Activated CD4-positive, alpha-beta T cell treated with anti-CD3 and anti-CD28 coated beads for 36 hours (primary cell): ENCODE measurements at regions not wholly inside any gene's neighbourhood (a gene's known extent, or its start where the extent isn't known, plus 50 kb on each side); places are given as distances from the start of the nearest gene placed in this dataset.
"Not testable (repeated sequence)": the region's sequence is repeated elsewhere in the genome, so short reads cannot be mapped to it uniquely, and the experiment has no call there.

Source experiments
- ATAC-seq: fragments of 200-7000 bp; cut with Tn5 transposase; one replicate; pipeline ENCODE4 v1.10.0; 2021; ENCODE audit warnings: mild to moderate bottlenecking, moderate library complexity
- CTCF ChIA-PET: fragments of 350-600 bp; sonication (Branson Sonifier 250); formaldehyde crosslinking; loops from one replicate; lab custom pipeline; 2021; ENCODE audit warnings: antibody characterized with exemption; lab: Charles Lee
- POLR2A ChIA-PET: fragments of 350-600 bp; sonication (Branson Sonifier 250); formaldehyde crosslinking; loops from one replicate; lab custom pipeline; 2021; ENCODE audit warnings: antibody characterized with exemption, inconsistent platforms; lab: Charles Lee
- DNase-seq: peaks from one replicate; pipeline ENCODE4 v3.0.0-alpha.2; 2020
- H3K27ac Mint-ChIP-seq: one replicate; pipeline ENCODE4 v1.8.0; 2021; ENCODE audit warnings: mixed read lengths
- H3K27me3 Mint-ChIP-seq: one replicate; pipeline ENCODE4 v1.8.0; 2021; ENCODE audit warnings: mixed read lengths
- H3K36me3 Mint-ChIP-seq: one replicate; pipeline ENCODE4 v1.8.0; 2021; ENCODE audit warnings: low read depth, mixed read lengths
- H3K4me1 Mint-ChIP-seq: one replicate; pipeline ENCODE4 v1.8.0; 2021; ENCODE audit warnings: mixed read lengths
- H3K4me3 Mint-ChIP-seq: one replicate; pipeline ENCODE4 v1.8.0; 2021; ENCODE audit warnings: mild to moderate bottlenecking, moderate library complexity, mixed read lengths
- H3K9me3 Mint-ChIP-seq: one replicate; pipeline ENCODE4 v1.8.0; 2021; ENCODE audit warnings: low read depth, mixed read lengths
- intact Hi-C, 2 experiments: fragments of 100-400 bp; cut with DNase I in 1 of 2; cut with micrococcal nuclease in 1 of 2; formaldehyde crosslinking; loops; one replicate each; pipeline versions ENCODE4 v1.14.2 to v1.15.1; 2022 to 2024; cut with DNase I, micrococcal nuclease

- POLR2A ChIA-PET, CTCF ChIA-PET, H3K9me3 Mint-ChIP-seq, H3K36me3 Mint-ChIP-seq, H3K27ac Mint-ChIP-seq, DNase-seq, H3K4me1 Mint-ChIP-seq, ATAC-seq, H3K27me3 Mint-ChIP-seq, H3K4me3 Mint-ChIP-seq: not testable (repeated sequence)
- intact Hi-C loops: loop anchor here in 1 of 2 experiments (1.0 kb wide), 1 partner anchor 19 kb away; no protein-coding TSS in a partner anchor
Measured at GRCh38 chr18:14301255-14301654, 169.0 kb upstream of the ZNF519 start.

- POLR2A ChIA-PET, H3K9me3 Mint-ChIP-seq: not testable (repeated sequence)
Measured at GRCh38 chr18:14295081-14295480, 162.8 kb upstream of the ZNF519 start.

DNA sequence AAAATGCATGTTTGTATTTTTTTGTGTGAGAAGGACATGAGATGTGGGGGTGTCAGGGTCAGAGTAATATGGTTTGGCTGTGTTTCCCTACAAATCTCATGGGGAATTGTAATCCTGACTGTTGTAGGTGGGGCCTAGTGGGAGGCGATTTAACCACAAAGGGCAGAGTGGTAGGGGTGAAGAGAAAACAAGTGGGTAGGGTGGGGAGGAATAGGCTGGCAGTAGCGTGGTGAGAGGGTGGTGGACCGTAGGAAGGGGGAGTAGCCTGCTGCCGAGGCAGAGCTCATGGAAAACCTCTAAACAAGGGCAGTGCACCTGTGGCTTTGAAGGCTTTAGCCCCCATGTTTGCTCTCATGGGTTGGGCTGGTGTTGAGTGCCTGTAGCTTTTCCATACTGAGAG is 152.8 kb upstream of the ZNF519 start:
- CTCF ChIA-PET: no interaction called here
- POLR2A ChIA-PET: no interaction called here

More at GRCh38 chr18:14295081-14295480, 162.8 kb upstream of the ZNF519 start:
- CTCF ChIA-PET, H3K4me1 Mint-ChIP-seq, H3K27me3 Mint-ChIP-seq, H3K4me3 Mint-ChIP-seq, DNase-seq, ATAC-seq, H3K36me3 Mint-ChIP-seq, intact Hi-C loops, H3K27ac Mint-ChIP-seq: not testable (repeated sequence)

GRCh38 chr18:14275391-14275790 is 143.2 kb upstream of the ZNF519 start:
- H3K27me3 Mint-ChIP-seq, H3K36me3 Mint-ChIP-seq, DNase-seq, H3K4me1 Mint-ChIP-seq, intact Hi-C loops, CTCF ChIA-PET, POLR2A ChIA-PET, H3K27ac Mint-ChIP-seq, H3K9me3 Mint-ChIP-seq, ATAC-seq, H3K4me3 Mint-ChIP-seq: not testable (repeated sequence)

More for the DNA sequence above, 152.8 kb upstream of the ZNF519 start:
- no peak for ATAC-seq
- H3K36me3 Mint-ChIP-seq: peaks cover 2% of the 10 kb centered on the region
- intact Hi-C loops: no loop called here
- H3K9me3 Mint-ChIP-seq: no peaks in the 10 kb centered on the region
- H3K4me1 Mint-ChIP-seq: no peaks in the 10 kb centered on the region
- no peak overlapping the region for H3K4me3 Mint-ChIP-seq
- H3K27ac Mint-ChIP-seq: no peak overlapping the region
- no peak for DNase-seq
- no peaks in the 10 kb centered on the region for H3K27me3 Mint-ChIP-seq

GRCh38 chr18:14265637-14266410 is 133.6 kb upstream of the ZNF519 start:
- CTCF ChIA-PET, POLR2A ChIA-PET, H3K4me3 Mint-ChIP-seq, DNase-seq, H3K27ac Mint-ChIP-seq, ATAC-seq, H3K4me1 Mint-ChIP-seq, H3K9me3 Mint-ChIP-seq, intact Hi-C loops, H3K36me3 Mint-ChIP-seq, H3K27me3 Mint-ChIP-seq: not testable (repeated sequence)

GRCh38 chr18:14262786-14263185 is 130.6 kb upstream of the ZNF519 start:
- H3K9me3 Mint-ChIP-seq, H3K4me3 Mint-ChIP-seq, intact Hi-C loops, ATAC-seq, H3K27me3 Mint-ChIP-seq, H3K4me1 Mint-ChIP-seq, CTCF ChIA-PET, POLR2A ChIA-PET, H3K27ac Mint-ChIP-seq, H3K36me3 Mint-ChIP-seq, DNase-seq: not testable (repeated sequence)

- H3K4me3 Mint-ChIP-seq, CTCF ChIA-PET, H3K27ac Mint-ChIP-seq, H3K27me3 Mint-ChIP-seq, POLR2A ChIA-PET, H3K36me3 Mint-ChIP-seq, intact Hi-C loops, DNase-seq, H3K9me3 Mint-ChIP-seq, ATAC-seq, H3K4me1 Mint-ChIP-seq: not testable (repeated sequence)
Measured at GRCh38 chr18:14250084-14250677, 117.9 kb upstream of the ZNF519 start.

GRCh38 chr18:14239224-14239623 is 107.0 kb upstream of the ZNF519 start:
- ATAC-seq, CTCF ChIA-PET, H3K4me1 Mint-ChIP-seq, H3K4me3 Mint-ChIP-seq, DNase-seq, H3K27me3 Mint-ChIP-seq, intact Hi-C loops, H3K9me3 Mint-ChIP-seq, H3K27ac Mint-ChIP-seq, H3K36me3 Mint-ChIP-seq, POLR2A ChIA-PET: not testable (repeated sequence)

DNA sequence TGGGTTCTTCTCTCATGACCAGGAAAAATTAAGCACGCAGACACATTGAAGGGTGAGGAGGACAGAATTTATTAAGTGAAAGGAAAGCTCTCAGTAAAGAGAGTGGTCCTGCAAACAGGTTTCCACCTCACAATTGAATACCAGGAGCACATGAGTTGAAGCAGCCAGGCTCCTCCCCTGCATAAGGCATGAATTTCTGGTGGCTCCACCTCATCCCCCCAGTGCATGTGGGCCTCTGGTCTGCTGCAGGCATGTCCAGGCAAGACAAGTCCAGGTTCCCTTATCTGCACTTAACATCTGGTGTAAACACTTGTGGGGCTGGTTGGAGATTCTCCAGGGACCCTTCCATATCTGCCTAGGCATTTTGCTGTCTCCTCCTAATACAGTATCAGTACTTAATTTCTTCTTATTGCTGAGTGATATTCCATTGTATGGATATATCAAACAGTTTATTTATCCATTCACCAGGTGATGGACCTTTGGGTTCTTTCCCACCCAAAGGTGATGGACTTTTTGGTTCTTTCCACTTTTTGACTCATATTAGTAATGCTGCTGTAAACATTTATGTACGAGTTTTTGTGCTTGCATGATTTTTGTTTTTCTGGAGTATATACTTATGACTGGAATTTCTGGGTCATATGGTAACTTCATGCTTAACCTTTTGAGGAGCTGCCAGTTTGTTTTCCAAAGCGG is 104.3 kb upstream of the ZNF519 start:
- H3K27me3 Mint-ChIP-seq, intact Hi-C loops, POLR2A ChIA-PET, H3K36me3 Mint-ChIP-seq, H3K27ac Mint-ChIP-seq, H3K4me3 Mint-ChIP-seq, H3K9me3 Mint-ChIP-seq, DNase-seq, CTCF ChIA-PET, H3K4me1 Mint-ChIP-seq, ATAC-seq: not testable (repeated sequence)

DNA sequence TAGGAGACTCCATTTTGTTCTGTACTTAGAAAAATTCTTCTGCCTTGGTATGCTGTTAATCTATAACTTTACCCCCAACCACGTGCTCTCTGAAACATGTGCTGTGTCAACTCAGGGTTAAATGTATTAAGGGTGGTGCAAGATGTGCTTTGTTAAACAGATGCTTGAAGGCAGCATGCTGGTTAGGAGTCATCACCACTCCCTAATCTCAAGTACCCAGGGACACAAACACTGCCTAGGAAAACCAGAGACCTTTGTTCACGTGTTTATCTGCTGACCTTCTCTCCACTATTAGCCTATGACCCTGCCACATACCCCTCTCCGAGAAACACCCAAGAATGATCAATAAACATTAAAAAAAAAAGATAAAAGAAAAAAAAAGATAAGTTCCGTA is 93.0 kb upstream of the ZNF519 start:
- H3K27ac Mint-ChIP-seq, H3K27me3 Mint-ChIP-seq, ATAC-seq, CTCF ChIA-PET, H3K4me3 Mint-ChIP-seq, DNase-seq, H3K4me1 Mint-ChIP-seq, intact Hi-C loops, POLR2A ChIA-PET, H3K9me3 Mint-ChIP-seq: not testable (repeated sequence)
- H3K36me3 Mint-ChIP-seq: peaks cover 19% of the 10 kb centered on the region

GRCh38 chr18:14224551-14225285 is 92.5 kb upstream of the ZNF519 start:
- intact Hi-C loops, POLR2A ChIA-PET: not testable (repeated sequence)

More at GRCh38 chr18:14224551-14225285, 92.5 kb upstream of the ZNF519 start:
- H3K9me3 Mint-ChIP-seq, H3K27ac Mint-ChIP-seq, H3K4me3 Mint-ChIP-seq, DNase-seq, ATAC-seq, CTCF ChIA-PET, H3K4me1 Mint-ChIP-seq, H3K27me3 Mint-ChIP-seq: not testable (repeated sequence)
- peaks cover 20% of the 10 kb centered on the region for H3K36me3 Mint-ChIP-seq
